DND-41 (cell line): ENCODE measurements at regions not wholly inside any gene's neighbourhood (a gene's known extent, or its start where the extent isn't known, plus 50 kb on each side); places are given as distances from the start of the nearest gene placed in this dataset.

Source experiments
- ATAC-seq: fragments of 200-7000 bp; cut with Tn5 transposase; 3 replicates; pipeline ENCODE4 v1.9.1; 2021; ENCODE audit warnings: low read depth; ENCODE audit not compliant: insufficient read depth
- DNase-seq: peaks from one replicate; pipeline ENCODE4 v3.0.0-alpha.2; 2020
- H2AFZ ChIP-seq: 2 replicates; pipeline ENCODE4 v1.6.0; 2012; ENCODE audit warnings: low read depth, low read length
- H3K27ac ChIP-seq: 2 replicates; pipeline ENCODE4 v1.5.1; 2012; ENCODE audit warnings: low read length, inconsistent platforms
- H3K27me3 ChIP-seq: fragments of 200-600 bp; sonication (generic); 2 replicates; pipeline ENCODE4 v1.6.0; 2012; ENCODE audit warnings: low read length, mild to moderate bottlenecking, inconsistent platforms; ENCODE audit not compliant: insufficient read depth, poor library complexity
- H3K36me3 ChIP-seq: 2 replicates; pipeline ENCODE4 v1.5.1; 2012; ENCODE audit warnings: low read length, inconsistent platforms; ENCODE audit not compliant: insufficient read depth
- H3K4me1 ChIP-seq: 2 replicates; pipeline ENCODE4 v1.5.1; 2012; ENCODE audit warnings: mild to moderate bottlenecking, low read length; ENCODE audit not compliant: insufficient read depth
- H3K4me2 ChIP-seq: 2 replicates; pipeline ENCODE4 v1.6.0; 2012; ENCODE audit warnings: mild to moderate bottlenecking, moderate library complexity, low read length, inconsistent platforms; ENCODE audit not compliant: insufficient read depth
- H3K4me3 ChIP-seq, 2 experiments: fragments of 200-600 bp in 1 of 2; shearing (Covaris generic) in 1 of 2; 2 replicates each; pipeline ENCODE4 v1.5.1; 2012 to 2016; ENCODE audit warnings: inconsistent platforms in 2 of 2, low read length in 2 of 2, mild to moderate bottlenecking in 2 of 2, low read depth in 1 of 2, moderate library complexity in 1 of 2
- H3K79me2 ChIP-seq: 2 replicates; pipeline ENCODE4 v1.6.0; 2012; ENCODE audit warnings: low read length, inconsistent platforms; ENCODE audit not compliant: insufficient read depth
- H3K9ac ChIP-seq: 2 replicates; pipeline ENCODE4 v1.6.0; 2012; ENCODE audit warnings: low read depth, mild to moderate bottlenecking, inconsistent platforms, low read length, moderate library complexity
- H3K9me3 ChIP-seq: 2 replicates; pipeline ENCODE4 v1.5.1; 2012; ENCODE audit warnings: low read length, moderate library complexity, mild to moderate bottlenecking, inconsistent platforms; ENCODE audit not compliant: insufficient read depth, severe bottlenecking
- H4K20me1 ChIP-seq: 2 replicates; pipeline ENCODE4 v1.6.0; 2012; ENCODE audit warnings: low read length; ENCODE audit not compliant: insufficient read depth
- CTCF ChIP-seq: IDR thresholded peaks from 2 replicates; pipeline ENCODE4 v1.5.1; 2012; ENCODE audit warnings: borderline replicate concordance, low read length, moderate library complexity, mild to moderate bottlenecking; ENCODE audit not compliant: poor library complexity, severe bottlenecking; ENCODE audit errors: extremely low read depth
- EZH2 ChIP-seq: IDR thresholded peaks from 3 replicates; pipeline ENCODE4 v1.6.1; 2012; ENCODE audit warnings: borderline replicate concordance, low read depth, mild to moderate bottlenecking, moderate library complexity, low read length, inconsistent platforms; ENCODE audit not compliant: severe bottlenecking

- H3K4me2 ChIP-seq = no peak overlapping the region
Observed at GRCh38 chr16:47806309-47806847, 345.2 kb downstream of the PHKB start.

GRCh38 chr16:47787696-47788095 is 326.6 kb downstream of the PHKB start:
- Histone ChIP-seq H3K27ac (no peak overlapping the region), H3K4me2 (no peak overlapping the region), H3K79me2 (no peaks in the 10 kb centered on the region), H3K9ac (no peak overlapping the region), H3K4me3 (no peak overlapping the region), H2AFZ (no peak overlapping the region), H3K4me1 (no peaks in the 10 kb centered on the region), H4K20me1 (no peaks in the 10 kb centered on the region), H3K27me3 (no peaks in the 10 kb centered on the region), H3K36me3 (no peaks in the 10 kb centered on the region), H3K9me3 (peaks cover 14% of the 10 kb centered on the region)
- TF ChIP-seq CTCF (no peak), EZH2 (no peak)
- no peak for ATAC-seq
- DNase-seq = peak; percentile 35

More at GRCh38 chr16:47806309-47806847, 345.2 kb downstream of the PHKB start:
- no peaks in the 10 kb centered on the region for H4K20me1 ChIP-seq
- no peak overlapping the region for H2AFZ ChIP-seq
- H3K4me3 ChIP-seq = no peak overlapping the region
- H3K4me1 ChIP-seq = no peaks in the 10 kb centered on the region
- no peak for ATAC-seq
- DNase-seq = no peak
- TF ChIP-seq CTCF = no peak
- no peak for TF ChIP-seq EZH2
- H3K36me3 ChIP-seq = no peaks in the 10 kb centered on the region
- no peak overlapping the region for H3K9ac ChIP-seq
- no peaks in the 10 kb centered on the region for H3K27me3 ChIP-seq
- no peaks in the 10 kb centered on the region for H3K79me2 ChIP-seq
- H3K27ac ChIP-seq = no peak overlapping the region
- H3K9me3 ChIP-seq = no peaks in the 10 kb centered on the region

GRCh38 chr16:47781673-47782072 is 320.5 kb downstream of the PHKB start:
- DNase-seq = no peak
- no peak overlapping the region for H3K4me3 ChIP-seq
- TF ChIP-seq EZH2 = no peak
- TF ChIP-seq CTCF = no peak

More at GRCh38 chr16:47781673-47782072, 320.5 kb downstream of the PHKB start:
- Histone ChIP-seq H3K27me3 (no peaks in the 10 kb centered on the region), H3K4me2 (no peak overlapping the region), H2AFZ (no peak overlapping the region), H3K9ac (no peak overlapping the region), H3K4me1 (peaks cover 7% of the 10 kb centered on the region), H4K20me1 (no peaks in the 10 kb centered on the region), H3K9me3 (no peaks in the 10 kb centered on the region), H3K27ac (no peak overlapping the region), H3K79me2 (no peaks in the 10 kb centered on the region), H3K36me3 (no peaks in the 10 kb centered on the region)
- ATAC-seq = no peak
